ENCODE measurements at regions not wholly inside any gene's neighbourhood (a gene's known extent, or its start where the extent isn't known, plus 50 kb on each side); places are given as distances from the start of the nearest gene placed in this dataset.

GRCh38 chr5:2657151-2657550 is 94.3 kb downstream of the IRX2 start:
- H3K27me3 ChIP-seq (ENCODE audit: insufficient read depth, low read depth, low read length): no peaks in the 10 kb centered on the region
- H3K36me3 ChIP-seq (ENCODE audit: insufficient read depth, low read length): no peaks in the 10 kb centered on the region
- TF ChIP-seq EZH2 (IDR thresholded peaks at IDR 0.05; ENCODE audit: borderline replicate concordance, insufficient read depth, low read length, poor library complexity, severe bottlenecking) (no peak), RAD21 (conservative IDR thresholded peaks at IDR 0.05) (no peak), EP300 (conservative IDR thresholded peaks at IDR 0.05; ENCODE audit: poor library complexity, severe bottlenecking) (no peak), REST (IDR thresholded peaks at IDR 0.05; ENCODE audit: borderline replicate concordance) (no peak), TAF1 (IDR thresholded peaks at IDR 0.05; ENCODE audit: low read depth) (no peak), CTCF (IDR thresholded peaks at IDR 0.05; ENCODE audit: poor library complexity, severe bottlenecking) (no peak), POLR2AphosphoS5 (IDR thresholded peaks at IDR 0.05) (no peak), SMC3 (conservative IDR thresholded peaks at IDR 0.05; ENCODE audit: poor library complexity) (no peak), MXI1 (conservative IDR thresholded peaks at IDR 0.05; ENCODE audit: poor library complexity, severe bottlenecking) (no peak)
- no peaks in the 10 kb centered on the region for H3K9me2 ChIP-seq (ENCODE audit: insufficient read depth, low read length)
- H3K9ac ChIP-seq (ENCODE audit: low read length): no peak overlapping the region
- no peak overlapping the region for H2AFZ ChIP-seq (ENCODE audit: low read depth, low read length)
- H3K4me2 ChIP-seq (ENCODE audit: low read length): no peak overlapping the region
- no peaks in the 10 kb centered on the region for H3F3A ChIP-seq (ENCODE audit: insufficient read depth, low read length, poor library complexity, severe bottlenecking)
- no peak overlapping the region for H3K4me3 ChIP-seq (ENCODE audit: low read length)
- H4K20me1 ChIP-seq (ENCODE audit: insufficient read depth): no peaks in the 10 kb centered on the region
- no peaks in the 10 kb centered on the region for H3K79me2 ChIP-seq (replicated peaks; ENCODE audit: insufficient read depth, low read length)
- no peak overlapping the region for H3K27ac ChIP-seq (ENCODE audit: low read length)
- no peaks in the 10 kb centered on the region for H3K9me3 ChIP-seq (ENCODE audit: low read length)

GRCh38 chr5:2656206-2656605 is 95.3 kb downstream of the IRX2 start:
- no peaks in the 10 kb centered on the region for H4K20me1 ChIP-seq (ENCODE audit: insufficient read depth)
- no peak overlapping the region for H3K27ac ChIP-seq (ENCODE audit: low read length)
- no peaks in the 10 kb centered on the region for H3F3A ChIP-seq (ENCODE audit: insufficient read depth, low read length, poor library complexity, severe bottlenecking)
- no peaks in the 10 kb centered on the region for H3K79me2 ChIP-seq (replicated peaks; ENCODE audit: insufficient read depth, low read length)
- no peak overlapping the region for H3K9ac ChIP-seq (ENCODE audit: low read length)
- no peak overlapping the region for H2AFZ ChIP-seq (ENCODE audit: low read depth, low read length)
- no peaks in the 10 kb centered on the region for H3K36me3 ChIP-seq (ENCODE audit: insufficient read depth, low read length)
- H3K27me3 ChIP-seq (ENCODE audit: insufficient read depth, low read depth, low read length): no peaks in the 10 kb centered on the region
- H3K9me3 ChIP-seq (ENCODE audit: low read length): no peaks in the 10 kb centered on the region
- no peaks in the 10 kb centered on the region for H3K9me2 ChIP-seq (ENCODE audit: insufficient read depth, low read length)
- H3K4me2 ChIP-seq (ENCODE audit: low read length): no peak overlapping the region
- TF ChIP-seq POLR2AphosphoS5 (IDR thresholded peaks at IDR 0.05): no peak
- TF ChIP-seq SMC3 (conservative IDR thresholded peaks at IDR 0.05; ENCODE audit: poor library complexity): no peak
- TF ChIP-seq MXI1 (conservative IDR thresholded peaks at IDR 0.05; ENCODE audit: poor library complexity, severe bottlenecking): no peak
- TF ChIP-seq EZH2 (IDR thresholded peaks at IDR 0.05; ENCODE audit: borderline replicate concordance, insufficient read depth, low read length, poor library complexity, severe bottlenecking): no peak
- no peak for TF ChIP-seq REST (IDR thresholded peaks at IDR 0.05; ENCODE audit: borderline replicate concordance)
- no peak for TF ChIP-seq TAF1 (IDR thresholded peaks at IDR 0.05; ENCODE audit: low read depth)
- no peak for TF ChIP-seq EP300 (conservative IDR thresholded peaks at IDR 0.05; ENCODE audit: poor library complexity, severe bottlenecking)
- no peak for TF ChIP-seq CTCF (IDR thresholded peaks at IDR 0.05; ENCODE audit: poor library complexity, severe bottlenecking)
- TF ChIP-seq RAD21 (conservative IDR thresholded peaks at IDR 0.05): no peak
- H3K4me3 ChIP-seq (ENCODE audit: low read length): no peak overlapping the region

Measured in neural cell (in vitro differentiated cells).